ENCODE measurements at regions not wholly inside any gene's neighbourhood (a gene's known extent, or its start where the extent isn't known, plus 50 kb on each side); places are given as distances from the start of the nearest gene placed in this dataset.

DNA sequence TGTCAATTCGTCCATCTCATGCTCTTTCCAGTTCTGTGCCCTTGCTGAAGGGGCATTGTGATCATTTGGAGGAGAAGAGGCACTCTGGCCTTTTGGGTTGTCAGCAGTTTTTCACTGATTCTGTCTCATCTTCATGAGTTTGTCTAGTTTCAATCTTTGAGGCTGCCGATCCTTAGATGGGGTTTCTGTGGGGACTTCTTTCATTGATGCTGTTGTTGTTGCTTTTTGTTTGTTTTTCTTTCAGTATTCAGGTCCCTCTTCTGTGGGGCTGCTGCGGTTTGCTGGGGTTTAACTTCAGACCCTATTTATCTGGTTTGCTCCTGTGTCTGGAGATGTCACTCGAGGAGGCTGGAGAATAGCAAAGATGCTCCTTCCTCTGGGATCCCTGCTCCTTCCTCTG is 224.3 kb downstream of the JRKL start:
- no peaks in the 10 kb centered on the region for H3K4me1 ChIP-seq (ENCODE audit: control insufficient read depth in 4 of 4, insufficient read depth in 4 of 4, low read length in 3 of 4)
- DNase-seq (ENCODE audit: low spot score): no peak
- H3K9ac ChIP-seq (ENCODE audit: low read depth in 1 of 2, low read length in 2 of 2): no peak overlapping the region
- no peaks in the 10 kb centered on the region for H3K9me3 ChIP-seq (ENCODE audit: control insufficient read depth in 4 of 4, low read length in 3 of 4)
- H3K36me3 ChIP-seq (ENCODE audit: control insufficient read depth in 4 of 4, insufficient read depth in 3 of 4, low read depth in 1 of 4, low read length in 3 of 4): no peaks in the 10 kb centered on the region
- no peak for TF ChIP-seq YY1 (IDR thresholded peaks at IDR 0.05)
- no peak for TF ChIP-seq HNF4A (conservative IDR thresholded peaks at IDR 0.05)
- TF ChIP-seq HNF4G (IDR thresholded peaks at IDR 0.05): no peak
- TF ChIP-seq, protein P1, sequence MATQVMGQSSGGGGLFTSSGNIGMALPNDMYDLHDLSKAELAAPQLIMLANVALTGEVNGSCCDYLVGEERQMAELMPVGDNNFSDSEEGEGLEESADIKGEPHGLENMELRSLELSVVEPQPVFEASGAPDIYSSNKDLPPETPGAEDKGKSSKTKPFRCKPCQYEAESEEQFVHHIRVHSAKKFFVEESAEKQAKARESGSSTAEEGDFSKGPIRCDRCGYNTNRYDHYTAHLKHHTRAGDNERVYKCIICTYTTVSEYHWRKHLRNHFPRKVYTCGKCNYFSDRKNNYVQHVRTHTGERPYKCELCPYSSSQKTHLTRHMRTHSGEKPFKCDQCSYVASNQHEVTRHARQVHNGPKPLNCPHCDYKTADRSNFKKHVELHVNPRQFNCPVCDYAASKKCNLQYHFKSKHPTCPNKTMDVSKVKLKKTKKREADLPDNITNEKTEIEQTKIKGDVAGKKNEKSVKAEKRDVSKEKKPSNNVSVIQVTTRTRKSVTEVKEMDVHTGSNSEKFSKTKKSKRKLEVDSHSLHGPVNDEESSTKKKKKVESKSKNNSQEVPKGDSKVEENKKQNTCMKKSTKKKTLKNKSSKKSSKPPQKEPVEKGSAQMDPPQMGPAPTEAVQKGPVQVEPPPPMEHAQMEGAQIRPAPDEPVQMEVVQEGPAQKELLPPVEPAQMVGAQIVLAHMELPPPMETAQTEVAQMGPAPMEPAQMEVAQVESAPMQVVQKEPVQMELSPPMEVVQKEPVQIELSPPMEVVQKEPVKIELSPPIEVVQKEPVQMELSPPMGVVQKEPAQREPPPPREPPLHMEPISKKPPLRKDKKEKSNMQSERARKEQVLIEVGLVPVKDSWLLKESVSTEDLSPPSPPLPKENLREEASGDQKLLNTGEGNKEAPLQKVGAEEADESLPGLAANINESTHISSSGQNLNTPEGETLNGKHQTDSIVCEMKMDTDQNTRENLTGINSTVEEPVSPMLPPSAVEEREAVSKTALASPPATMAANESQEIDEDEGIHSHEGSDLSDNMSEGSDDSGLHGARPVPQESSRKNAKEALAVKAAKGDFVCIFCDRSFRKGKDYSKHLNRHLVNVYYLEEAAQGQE (IDR thresholded peaks at IDR 0.05): no peak
- H3K4me3 ChIP-seq (ENCODE audit: low read depth in 1 of 3, low read length in 3 of 3): no peak overlapping the region
- WGBS: 59% methylated on average over 4 of the region's 4 CpGs
- no peak overlapping the region for H3K27ac ChIP-seq (ENCODE audit: low read depth in 1 of 2, low read length in 2 of 2)
- H3K27me3 ChIP-seq (ENCODE audit: control insufficient read depth in 4 of 4, insufficient read depth in 4 of 4, low read length in 3 of 4): no peaks in the 10 kb centered on the region

DNA sequence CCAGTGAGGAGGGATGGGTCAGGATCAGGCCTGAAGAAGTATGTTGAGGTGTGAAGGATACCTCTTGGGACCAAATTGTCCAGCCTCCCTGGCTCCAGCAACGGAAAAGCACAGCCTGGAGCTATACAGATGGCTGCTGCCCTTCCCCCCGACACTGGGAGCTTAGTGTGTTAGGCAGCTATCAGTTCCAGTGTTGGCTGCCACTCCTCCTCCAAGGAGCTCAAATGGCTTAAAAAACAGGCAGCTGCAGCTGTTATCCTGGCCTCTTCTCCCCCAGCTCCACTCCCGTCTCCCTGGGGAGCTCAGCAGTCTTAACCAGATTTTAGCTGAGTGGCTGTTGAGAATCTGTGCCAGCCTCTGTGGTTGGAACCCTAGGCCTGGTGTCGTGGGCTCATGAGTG is 225.0 kb downstream of the JRKL start:
- Histone ChIP-seq H3K27ac (ENCODE audit: low read depth in 1 of 2, low read length in 2 of 2) (no peak overlapping the region), H3K4me3 (ENCODE audit: low read depth in 1 of 3, low read length in 3 of 3) (no peak overlapping the region), H3K4me1 (ENCODE audit: control insufficient read depth in 4 of 4, insufficient read depth in 4 of 4, low read length in 3 of 4) (no peaks in the 10 kb centered on the region), H3K9me3 (ENCODE audit: control insufficient read depth in 4 of 4, low read length in 3 of 4) (no peaks in the 10 kb centered on the region), H3K27me3 (ENCODE audit: control insufficient read depth in 4 of 4, insufficient read depth in 4 of 4, low read length in 3 of 4) (no peaks in the 10 kb centered on the region), H3K9ac (ENCODE audit: low read depth in 1 of 2, low read length in 2 of 2) (no peak overlapping the region), H3K36me3 (ENCODE audit: control insufficient read depth in 4 of 4, insufficient read depth in 3 of 4, low read depth in 1 of 4, low read length in 3 of 4) (no peaks in the 10 kb centered on the region)
- WGBS: 50% methylated on average over 4 of the region's 4 CpGs
- TF ChIP-seq JUND (IDR thresholded peaks at IDR 0.05): no peak
- no peak for DNase-seq (ENCODE audit: low spot score)

DNA sequence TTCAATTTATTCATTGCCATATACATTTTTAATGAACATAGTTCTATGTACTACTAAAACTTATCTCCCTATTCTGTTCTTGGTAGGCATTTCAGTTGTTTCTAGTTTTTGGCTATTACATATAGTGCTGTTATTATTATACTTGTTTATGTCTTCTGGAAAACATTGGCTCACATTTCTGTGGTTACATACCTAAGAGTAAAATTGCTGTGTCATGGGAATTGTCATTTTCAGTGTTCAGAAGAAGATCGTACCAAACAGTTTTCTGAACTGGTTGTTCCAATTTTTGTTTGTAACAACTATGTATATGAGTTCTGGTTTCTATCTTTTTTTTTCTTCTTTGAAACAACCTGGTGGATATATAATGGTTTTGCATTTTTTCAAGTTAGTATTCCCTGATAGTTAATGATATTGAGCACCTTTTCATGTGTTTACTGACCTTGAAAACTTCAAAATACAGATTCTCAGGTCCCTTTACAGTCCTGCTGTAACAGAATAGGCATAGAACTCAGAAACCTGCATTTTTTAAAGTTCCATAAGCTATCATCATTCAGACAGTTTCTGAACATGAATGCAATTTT is 230.7 kb downstream of the JRKL start:
- no peak overlapping the region for H3K27ac ChIP-seq (ENCODE audit: low read depth in 1 of 2, low read length in 2 of 2)
- no peak overlapping the region for H3K4me3 ChIP-seq (ENCODE audit: low read depth in 1 of 3, low read length in 3 of 3)
- H3K4me1 ChIP-seq (ENCODE audit: control insufficient read depth in 4 of 4, insufficient read depth in 4 of 4, low read length in 3 of 4): no peaks in the 10 kb centered on the region
- WGBS: 66% methylated on average over 1 of the region's 1 CpG
- no peak overlapping the region for H3K9ac ChIP-seq (ENCODE audit: low read depth in 1 of 2, low read length in 2 of 2)
- TF ChIP-seq, protein P2, sequence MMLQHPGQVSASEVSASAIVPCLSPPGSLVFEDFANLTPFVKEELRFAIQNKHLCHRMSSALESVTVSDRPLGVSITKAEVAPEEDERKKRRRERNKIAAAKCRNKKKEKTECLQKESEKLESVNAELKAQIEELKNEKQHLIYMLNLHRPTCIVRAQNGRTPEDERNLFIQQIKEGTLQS (IDR thresholded peaks at IDR 0.05): no peak
- TF ChIP-seq, protein P3, sequence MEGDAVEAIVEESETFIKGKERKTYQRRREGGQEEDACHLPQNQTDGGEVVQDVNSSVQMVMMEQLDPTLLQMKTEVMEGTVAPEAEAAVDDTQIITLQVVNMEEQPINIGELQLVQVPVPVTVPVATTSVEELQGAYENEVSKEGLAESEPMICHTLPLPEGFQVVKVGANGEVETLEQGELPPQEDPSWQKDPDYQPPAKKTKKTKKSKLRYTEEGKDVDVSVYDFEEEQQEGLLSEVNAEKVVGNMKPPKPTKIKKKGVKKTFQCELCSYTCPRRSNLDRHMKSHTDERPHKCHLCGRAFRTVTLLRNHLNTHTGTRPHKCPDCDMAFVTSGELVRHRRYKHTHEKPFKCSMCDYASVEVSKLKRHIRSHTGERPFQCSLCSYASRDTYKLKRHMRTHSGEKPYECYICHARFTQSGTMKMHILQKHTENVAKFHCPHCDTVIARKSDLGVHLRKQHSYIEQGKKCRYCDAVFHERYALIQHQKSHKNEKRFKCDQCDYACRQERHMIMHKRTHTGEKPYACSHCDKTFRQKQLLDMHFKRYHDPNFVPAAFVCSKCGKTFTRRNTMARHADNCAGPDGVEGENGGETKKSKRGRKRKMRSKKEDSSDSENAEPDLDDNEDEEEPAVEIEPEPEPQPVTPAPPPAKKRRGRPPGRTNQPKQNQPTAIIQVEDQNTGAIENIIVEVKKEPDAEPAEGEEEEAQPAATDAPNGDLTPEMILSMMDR (IDR thresholded peaks at IDR 0.05; ENCODE audit: low read depth, low read length, missing input control): no peak
- TF ChIP-seq HNF4A (conservative IDR thresholded peaks at IDR 0.05) (no peak), TAF1 (conservative IDR thresholded peaks at IDR 0.05) (no peak)
- no peaks in the 10 kb centered on the region for H3K36me3 ChIP-seq (ENCODE audit: control insufficient read depth in 4 of 4, insufficient read depth in 3 of 4, low read depth in 1 of 4, low read length in 3 of 4)
- DNase-seq (ENCODE audit: low spot score): no peak
- H3K9me3 ChIP-seq (ENCODE audit: control insufficient read depth in 4 of 4, low read length in 3 of 4): no peaks in the 10 kb centered on the region
- H3K27me3 ChIP-seq (ENCODE audit: control insufficient read depth in 4 of 4, insufficient read depth in 4 of 4, low read length in 3 of 4): no peaks in the 10 kb centered on the region
